OCI-LY1 (cell line): ENCODE measurements at regions not wholly inside any gene's neighbourhood (a gene's known extent, or its start where the extent isn't known, plus 50 kb on each side); places are given as distances from the start of the nearest gene placed in this dataset.

Experiments used
- CTCF ChIP-seq: fragments of 200-600 bp; sonication (generic), shearing (Covaris generic); IDR thresholded peaks from 2 replicates; pipeline ENCODE4 v1.5.1; 2017; ENCODE audit warnings: mild to moderate bottlenecking, antibody characterized with exemption, low read length, moderate library complexity, mixed read lengths
- EZH2 ChIP-seq: fragments of 200-600 bp; sonication (generic), shearing (Covaris generic); IDR thresholded peaks from 2 replicates; pipeline ENCODE4 v1.8.0; 2017; ENCODE audit warnings: borderline replicate concordance, mixed run types, mild to moderate bottlenecking, antibody characterized with exemption, low read length, moderate library complexity, mixed read lengths

- no peak for TF ChIP-seq CTCF
- TF ChIP-seq EZH2: no peak
These were observed 105.0 kb upstream of the KLF6 start for GRCh38 chr10:3889961-3890522.
